NT2/D1 (cell line): ENCODE measurements at regions not wholly inside any gene's neighbourhood (a gene's known extent, or its start where the extent isn't known, plus 50 kb on each side); places are given as distances from the start of the nearest gene placed in this dataset.

Source experiments
- SUZ12 ChIP-seq: IDR thresholded peaks from 2 replicates; pipeline ENCODE4 v1.6.1; 2011; ENCODE audit not compliant: insufficient read length, insufficient read depth; ENCODE audit errors: extremely low read depth
- YY1 ChIP-seq: IDR thresholded peaks from 2 replicates; pipeline ENCODE4 v1.6.1; 2011; ENCODE audit not compliant: insufficient read length, insufficient read depth
- ZNF274 ChIP-seq: IDR thresholded peaks from 2 replicates; pipeline ENCODE4 v1.6.1; 2011; ENCODE audit warnings: mild to moderate bottlenecking, low read depth, low read length

- TF ChIP-seq ZNF274, result no peak
- TF ChIP-seq YY1, result no peak
- TF ChIP-seq SUZ12, result no peak
These were observed 1386.6 kb downstream of the AACS start for GRCh38 chr12:126451809-126452208.
